ENCODE measurements at regions not wholly inside any gene's neighbourhood (a gene's known extent, or its start where the extent isn't known, plus 50 kb on each side); places are given as distances from the start of the nearest gene placed in this dataset.

DNA sequence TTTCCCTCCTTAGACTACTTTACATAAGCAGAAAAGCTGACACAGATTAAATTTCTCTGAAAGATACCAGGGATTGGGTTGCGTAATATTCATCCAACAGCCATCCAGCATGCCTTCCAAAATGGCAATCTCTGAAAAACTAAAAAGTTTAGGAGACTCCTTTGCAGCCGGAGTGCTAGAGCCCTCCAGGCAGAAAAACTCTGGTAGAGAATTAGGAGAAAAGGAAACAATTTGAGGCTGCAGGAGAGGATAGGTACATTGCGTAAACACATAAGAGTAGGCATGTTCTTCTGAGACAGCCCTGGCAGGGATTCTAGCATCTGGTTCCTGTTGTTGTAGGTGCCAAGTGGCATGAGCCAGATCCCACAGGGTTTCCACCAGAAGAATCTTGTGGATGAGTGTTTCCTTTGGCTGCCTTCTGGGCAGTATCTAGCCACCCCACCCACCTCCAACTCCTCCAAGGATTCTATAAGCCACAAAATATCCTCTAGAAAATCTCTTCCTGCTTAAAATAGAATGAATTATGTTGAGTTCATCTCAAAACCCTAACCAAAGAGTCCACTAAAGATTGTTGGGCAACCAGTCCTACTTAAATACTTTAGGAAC is 402.4 kb downstream of the HGF start:
- no peak for TF ChIP-seq CTCF (IDR thresholded peaks at IDR 0.05)
- no peak for TF ChIP-seq POLR2A (IDR thresholded peaks at IDR 0.05)

Data from thyroid gland (tissue), 4 donors.